AG08396 (cell line): ENCODE measurements at regions not wholly inside any gene's neighbourhood (a gene's known extent, or its start where the extent isn't known, plus 50 kb on each side); places are given as distances from the start of the nearest gene placed in this dataset.
"Not testable (repeated sequence)": the region's sequence is repeated elsewhere in the genome, so short reads cannot be mapped to it uniquely, and the experiment has no call there.

Experiments used
- DNase-seq: peaks from one replicate; pipeline ENCODE4 v3.0.0; 2012; ENCODE audit warnings: low spot score, mixed read lengths

DNA sequence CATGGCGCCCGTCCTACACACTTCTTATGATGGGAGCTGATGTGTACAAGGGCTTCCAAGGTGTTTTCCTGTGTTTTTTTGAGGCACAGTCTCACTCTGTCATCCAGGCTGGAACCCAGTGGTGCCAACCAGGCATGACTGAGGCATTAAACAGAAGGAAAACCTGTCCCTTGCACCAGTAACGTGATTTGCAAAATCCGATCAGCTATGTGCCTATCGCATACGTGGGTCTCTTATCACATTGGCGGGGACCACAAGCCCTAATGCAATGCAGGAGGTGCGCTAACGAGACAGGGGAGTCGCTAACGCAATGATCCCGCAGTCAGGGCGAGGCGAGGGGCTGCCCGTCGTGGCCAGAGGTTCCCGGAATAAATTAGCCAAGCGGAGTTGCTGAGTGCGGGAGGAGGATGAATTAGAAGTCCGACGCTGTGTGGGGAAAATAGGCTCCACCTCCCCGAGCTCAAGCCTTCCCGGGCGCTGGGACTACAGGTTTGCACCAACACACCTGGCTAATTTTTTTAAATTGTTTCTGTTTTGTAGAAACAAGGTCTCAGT, 162.7 kb downstream of the SHOX start:
- no peak for DNase-seq

DNA sequence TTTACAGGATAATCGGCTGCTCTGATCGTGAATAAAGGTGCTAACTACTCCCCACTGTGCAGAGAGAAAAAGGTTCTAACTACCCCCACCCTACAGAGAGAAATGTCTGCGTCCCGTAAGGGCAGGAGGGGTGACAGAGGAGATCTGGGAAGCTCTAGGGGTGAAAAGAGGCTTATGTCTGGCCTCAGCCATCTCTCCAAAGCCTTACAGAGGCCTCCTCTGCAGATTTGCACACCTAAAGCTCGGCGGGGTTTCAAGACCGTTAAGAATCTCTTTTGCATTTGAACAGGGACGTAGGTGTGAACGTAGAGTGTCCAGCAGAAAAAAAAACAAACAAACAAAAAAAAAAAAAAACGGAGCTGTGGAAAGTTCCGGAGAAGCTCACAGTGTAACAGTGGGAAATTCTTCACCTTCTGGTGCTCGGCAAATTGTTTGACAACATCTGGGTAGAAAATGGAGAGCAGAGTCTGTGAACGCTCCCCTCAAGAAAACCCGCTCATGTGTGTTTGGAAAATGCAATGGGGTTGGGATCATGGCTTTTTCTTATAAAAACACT, 161.0 kb downstream of the SHOX start:
- no peak for DNase-seq

DNA sequence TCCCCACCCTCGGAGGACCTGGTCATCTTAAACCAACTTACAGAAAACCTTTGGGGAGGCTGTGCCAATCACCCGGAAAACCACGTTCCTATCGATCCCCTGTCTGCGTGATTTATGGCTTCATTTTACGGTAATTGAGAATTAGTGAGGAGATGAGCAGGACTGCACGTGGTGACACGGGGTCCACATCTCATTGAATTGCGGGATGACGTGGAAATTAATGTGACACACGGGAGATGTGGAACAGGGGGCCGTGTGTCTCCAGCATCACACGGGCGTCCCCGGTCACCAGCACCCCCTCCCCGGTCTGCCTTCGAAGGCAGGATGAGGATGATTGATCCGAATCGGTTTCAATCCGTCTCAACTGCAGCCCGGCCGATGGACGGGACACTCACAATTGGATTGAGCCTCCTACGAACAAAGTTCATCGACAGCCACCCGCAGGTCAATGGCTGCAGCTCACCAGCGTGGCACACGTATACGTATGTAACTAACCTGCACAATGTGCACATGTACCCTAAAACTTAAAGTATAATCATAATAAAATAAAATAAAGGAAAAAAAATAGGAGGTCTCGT, 160.3 kb downstream of the SHOX start:
- no peak for DNase-seq

DNA sequence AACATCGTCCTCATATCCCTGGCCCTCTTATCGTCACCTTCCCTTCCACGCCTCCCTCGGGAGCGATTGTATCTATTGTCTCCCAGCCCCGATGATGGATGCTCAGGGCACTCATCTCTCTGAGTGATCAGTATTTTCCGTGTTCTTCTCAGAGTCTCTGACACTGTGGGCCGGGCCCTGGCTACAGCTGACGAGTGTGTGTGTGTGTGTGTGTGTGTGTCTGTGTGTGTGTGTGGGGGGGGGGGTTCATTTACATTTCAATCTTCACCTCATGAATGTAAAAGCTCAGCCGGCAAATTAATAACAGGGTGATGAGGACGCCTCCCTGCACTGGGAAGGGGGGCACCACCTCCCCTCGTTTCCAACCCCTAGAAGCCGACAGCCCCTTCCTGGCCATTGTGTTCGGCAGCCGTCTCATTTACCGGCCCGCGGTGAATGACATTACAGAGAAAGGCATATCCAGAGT, 159.5 kb downstream of the SHOX start:
- no peak for DNase-seq

DNA sequence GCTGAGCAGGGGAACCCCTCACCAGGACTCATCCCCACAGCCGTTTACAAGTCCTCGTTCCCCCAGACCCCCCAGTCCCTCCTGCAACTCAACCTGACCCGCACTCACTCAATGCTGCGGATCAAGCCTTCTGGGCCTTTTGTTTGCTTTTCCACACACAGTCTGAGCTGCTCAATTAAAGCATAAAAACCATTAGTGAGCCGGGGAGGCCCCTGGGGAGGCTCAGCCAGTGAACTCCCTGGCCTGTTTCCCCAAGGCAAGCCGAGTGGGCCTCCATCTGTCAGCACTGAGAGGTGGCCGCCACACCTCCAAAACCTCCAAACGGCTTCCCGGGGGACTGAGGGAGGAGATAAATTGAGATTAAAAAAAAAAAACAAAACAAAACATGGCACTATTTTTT, 158.5 kb downstream of the SHOX start:
- DNase-seq = no peak

DNA sequence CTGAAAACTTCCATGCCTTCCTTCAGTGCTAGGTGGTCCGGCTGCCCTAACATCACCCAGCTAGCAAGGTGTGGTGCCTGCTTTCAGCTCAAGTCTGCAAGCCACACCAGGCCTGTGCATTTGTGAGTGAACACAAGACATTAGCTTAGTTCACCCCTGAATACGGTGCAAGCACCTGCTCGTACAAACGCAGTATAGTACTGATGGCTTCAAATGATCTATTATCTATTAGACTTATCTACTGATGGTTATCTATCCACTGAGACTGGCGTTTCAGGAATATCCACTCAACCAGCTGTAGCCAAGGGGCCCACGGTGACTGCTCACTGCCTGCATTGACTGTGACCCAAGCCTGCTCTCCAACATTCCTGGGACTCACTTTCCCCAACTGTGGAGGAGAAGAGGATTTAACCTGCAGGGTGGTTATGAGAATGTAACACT, 155.9 kb downstream of the SHOX start:
- DNase-seq = no peak

DNA sequence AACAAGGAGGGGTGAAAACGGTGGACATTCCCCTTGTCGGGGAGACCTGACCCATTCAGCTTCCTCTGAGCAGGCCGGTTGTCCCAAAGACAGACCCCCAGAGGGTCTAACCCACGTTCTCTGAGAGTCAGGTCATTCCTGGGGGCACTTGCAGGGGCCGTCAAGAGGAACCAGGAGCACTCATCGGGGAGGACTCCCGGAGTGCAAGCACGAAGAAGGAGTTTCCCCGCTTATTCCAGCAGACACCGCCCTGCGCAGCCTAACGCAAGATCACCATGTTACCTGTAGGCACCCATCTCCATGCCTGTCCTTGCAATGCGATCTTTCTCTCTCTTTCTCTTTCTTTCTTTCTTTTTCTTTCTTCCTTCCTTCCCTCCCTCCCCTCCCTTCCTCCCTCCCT, 154.2 kb downstream of the SHOX start:
- DNase-seq = no peak

DNA sequence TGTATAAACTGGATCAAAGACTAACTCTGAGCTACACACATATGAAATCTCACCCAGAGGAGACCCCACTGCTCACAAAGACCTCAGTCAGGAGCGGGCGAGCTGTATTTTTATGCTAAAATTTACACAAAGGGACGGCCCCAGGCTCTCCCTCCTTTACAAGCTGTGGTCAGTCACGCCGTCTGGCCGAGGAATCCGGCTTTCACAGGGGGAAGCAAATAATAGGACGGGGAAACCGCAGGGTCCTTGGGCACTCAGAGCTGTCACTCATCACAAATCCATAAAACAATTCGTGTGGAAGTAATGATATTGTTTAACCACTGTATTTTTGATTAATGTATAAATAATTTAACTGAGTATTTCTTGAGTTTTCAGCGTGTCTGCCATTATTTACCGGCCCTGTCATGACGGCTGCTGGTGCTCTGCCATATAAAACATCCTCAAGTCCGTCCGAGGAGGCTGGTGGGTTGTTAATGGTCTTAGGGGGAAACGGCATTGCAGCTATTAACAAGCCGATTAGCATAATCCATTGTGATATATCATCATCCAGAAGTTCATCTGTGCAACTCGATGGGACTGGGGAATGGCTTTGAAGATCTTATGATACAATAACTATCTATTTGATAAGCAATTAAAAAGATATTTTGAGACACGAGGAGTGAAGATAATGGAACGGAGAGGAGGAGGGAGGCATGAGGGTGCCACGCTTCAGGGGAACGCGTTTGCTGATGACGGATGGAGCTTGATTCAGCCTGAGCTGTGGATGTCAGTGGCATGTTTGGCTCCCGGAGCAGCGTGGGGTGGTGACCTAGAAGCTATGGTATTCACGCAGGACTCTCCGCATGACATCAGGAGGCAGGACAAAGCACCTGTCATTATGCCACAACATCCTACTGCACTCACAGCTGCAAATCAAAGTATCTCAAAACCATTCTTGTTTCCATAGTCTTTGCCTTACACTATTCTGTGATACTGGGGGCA, 150.9 kb downstream of the SHOX start:
- DNase-seq = no peak

DNA sequence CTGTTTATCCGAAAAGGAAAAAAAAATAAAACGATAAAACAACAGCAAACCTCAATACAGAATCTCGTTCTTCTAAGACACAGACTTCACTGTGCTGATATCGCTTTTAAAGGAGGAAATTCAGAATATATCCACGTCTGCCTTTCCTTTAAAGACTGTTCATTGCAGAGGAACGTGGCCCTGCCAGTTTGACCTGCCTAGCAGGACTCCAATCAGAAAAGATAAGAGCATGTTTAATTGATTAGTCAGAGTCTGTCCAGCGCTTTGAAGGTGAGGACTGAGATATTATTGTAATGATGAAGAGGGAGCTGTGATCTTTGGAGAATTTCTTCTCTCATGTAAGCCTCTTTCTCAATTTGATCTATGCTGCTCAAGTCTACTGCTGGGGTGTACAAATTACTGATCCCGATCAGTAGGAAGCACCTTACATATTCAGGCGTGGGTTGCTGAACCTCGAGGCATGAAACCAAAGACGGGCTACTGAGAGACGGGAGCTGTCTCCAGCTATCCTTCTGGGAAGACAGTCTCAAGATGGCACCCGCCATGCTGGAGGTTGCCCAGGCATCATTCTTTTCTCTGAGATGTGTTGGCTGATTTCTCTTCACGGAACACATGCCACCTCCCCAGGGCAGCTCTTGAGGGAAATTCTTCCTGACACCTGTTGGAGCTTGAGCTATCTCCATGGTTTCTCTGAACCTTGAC, 146.1 kb downstream of the SHOX start:
- DNase-seq = no peak

DNA sequence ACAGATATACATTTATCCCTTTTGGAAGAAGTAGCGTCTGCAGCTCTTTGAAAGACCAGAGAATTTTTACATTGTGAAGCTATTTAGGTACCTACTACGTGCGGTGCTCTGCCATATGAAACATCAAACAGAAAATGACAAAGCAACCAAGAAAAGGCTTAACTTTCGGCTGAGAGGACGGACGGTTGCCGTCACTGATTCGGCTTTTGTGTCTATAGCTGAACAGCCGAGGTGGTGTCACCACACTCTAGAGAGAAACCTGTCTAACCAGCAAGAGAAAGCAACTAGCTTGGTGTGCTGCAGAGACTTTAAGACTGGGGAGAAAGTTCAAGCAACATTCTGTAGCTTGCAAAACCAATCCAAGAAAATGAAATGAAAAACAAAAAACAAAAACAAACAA, 145.5 kb downstream of the SHOX start:
- no peak for DNase-seq

DNA sequence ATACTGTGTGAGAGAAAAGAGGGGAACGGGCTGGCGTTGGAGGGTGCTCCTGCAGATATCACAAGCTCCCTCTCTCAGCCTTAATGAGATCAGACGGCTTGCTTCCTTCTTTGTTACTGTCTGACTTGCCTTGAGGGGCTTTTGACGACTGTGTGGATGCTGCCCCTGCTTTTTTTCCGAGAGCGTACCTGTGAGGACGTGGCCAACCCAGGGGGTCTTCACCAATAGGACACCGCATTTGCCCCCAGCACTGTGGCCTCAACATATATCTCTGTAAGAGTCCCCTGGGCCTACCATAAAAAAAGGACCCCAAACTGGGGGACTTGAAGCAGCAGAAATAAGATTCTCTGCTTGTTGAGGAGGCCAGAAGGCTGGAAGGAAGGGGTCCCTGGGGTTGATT, 143.9 kb downstream of the SHOX start:
- no peak for DNase-seq

DNA sequence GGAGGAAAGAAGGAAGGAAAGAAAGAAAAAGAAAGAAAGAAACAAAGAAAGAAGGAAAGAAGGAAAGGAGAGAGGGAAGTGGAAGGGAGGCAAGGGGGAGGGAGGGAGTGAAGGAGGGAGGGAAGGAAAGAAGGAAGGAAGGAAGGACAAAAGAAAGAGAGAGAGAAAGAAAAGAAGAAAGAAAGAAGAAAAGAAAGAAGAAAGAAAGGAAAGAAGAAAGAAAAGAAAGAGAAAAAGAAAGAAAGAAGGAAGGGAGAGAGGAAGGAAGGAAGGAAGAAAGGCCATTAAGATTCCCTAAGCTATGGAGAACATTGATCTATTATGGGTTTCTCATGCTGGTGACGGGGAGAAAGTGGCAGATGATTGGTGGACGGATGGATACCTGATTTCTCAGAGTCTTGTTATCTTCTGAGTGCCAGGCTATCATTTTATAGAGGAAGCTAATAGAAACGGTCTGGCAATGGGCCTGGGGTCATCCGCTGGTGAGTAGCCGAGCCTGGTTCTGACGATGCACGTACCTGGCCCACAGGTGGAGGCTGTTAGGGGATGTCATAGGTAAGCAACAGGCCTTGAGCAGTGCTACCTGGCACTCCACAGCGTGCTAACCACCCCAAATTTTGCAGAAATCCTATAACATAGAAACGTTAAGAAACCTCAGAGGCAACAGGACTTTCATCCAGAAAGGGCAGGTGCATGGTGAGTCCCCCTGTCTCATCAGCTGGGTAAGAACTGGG, 142.9 kb downstream of the SHOX start:
- DNase-seq = no peak

DNA sequence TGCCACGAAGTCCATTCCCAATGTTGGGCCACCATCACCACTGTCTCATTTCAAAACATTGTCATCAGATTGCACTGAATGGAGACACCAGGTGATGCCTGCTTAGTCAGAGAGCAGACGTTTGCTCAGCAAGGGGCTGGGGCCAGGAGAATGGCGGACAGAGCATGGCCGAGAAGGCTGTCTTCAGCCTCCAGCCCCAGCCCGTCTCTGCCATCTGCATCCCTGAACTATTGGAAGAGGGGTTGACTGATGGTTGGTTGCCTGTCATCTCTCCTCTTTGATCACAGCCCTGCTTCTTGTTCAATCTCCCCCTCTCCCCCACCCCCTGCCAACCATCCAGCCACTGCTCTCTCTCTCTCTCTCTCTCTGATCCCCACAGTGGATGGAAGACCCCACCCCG, 140.9 kb downstream of the SHOX start:
- DNase-seq = no peak

DNA sequence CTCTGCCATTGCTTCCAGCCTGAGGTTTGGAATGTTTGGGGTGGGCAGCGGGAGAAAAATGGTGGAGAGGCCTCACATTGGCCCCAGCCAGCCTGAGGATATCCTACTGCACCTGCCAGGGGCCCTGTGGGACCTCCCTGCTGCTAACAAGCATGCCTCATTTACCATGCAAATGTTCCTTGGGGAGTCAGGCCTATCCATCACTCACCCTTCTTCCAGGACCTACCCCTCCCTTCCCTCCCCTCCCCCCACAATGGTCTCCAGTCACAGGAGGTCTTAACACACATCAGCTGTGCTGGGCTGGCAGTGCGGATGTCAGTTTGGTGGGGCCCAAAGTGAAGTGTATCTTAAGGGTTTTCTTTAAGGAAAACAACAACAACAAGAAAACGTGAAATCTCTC, 139.2 kb downstream of the SHOX start:
- DNase-seq = no peak

DNA sequence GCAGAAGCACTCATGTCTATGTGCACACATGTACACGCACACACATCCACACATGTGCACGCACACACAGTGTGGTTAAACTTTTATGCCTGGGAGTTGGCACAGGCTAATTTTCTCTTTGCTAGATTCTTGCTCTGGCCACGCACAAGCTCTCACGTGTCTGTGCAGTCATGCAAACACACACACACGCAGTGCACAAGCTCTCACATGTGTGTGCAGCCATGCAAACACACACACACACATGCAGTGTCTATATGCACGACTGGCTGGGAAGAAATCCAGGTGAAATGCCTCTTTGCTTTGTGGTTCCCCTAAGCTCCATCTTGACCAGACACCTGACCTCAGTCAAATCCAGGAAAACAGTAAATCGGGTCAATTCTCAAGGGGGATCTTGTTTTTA, 138.0 kb downstream of the SHOX start:
- no peak for DNase-seq

DNA sequence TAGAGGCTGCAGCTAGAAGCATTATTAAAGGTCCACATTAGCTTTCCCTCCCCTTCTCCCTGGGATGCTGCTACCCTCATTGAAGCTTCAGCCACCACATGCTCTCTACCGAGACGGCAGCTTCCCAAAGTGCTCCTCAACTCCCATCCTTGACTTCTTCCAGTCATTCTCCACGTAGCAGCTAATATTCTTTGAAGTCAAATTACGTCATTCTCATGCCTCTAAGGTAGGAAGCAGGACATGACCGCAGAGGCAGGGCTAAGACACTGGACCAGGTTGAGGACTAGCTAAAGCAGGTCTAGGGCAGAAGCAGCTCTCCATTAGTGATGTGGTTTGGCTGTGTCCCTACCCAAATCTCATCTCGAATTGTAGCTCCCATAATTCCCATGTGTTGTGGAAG, 128.3 kb downstream of the SHOX start:
- no peak for DNase-seq

DNA sequence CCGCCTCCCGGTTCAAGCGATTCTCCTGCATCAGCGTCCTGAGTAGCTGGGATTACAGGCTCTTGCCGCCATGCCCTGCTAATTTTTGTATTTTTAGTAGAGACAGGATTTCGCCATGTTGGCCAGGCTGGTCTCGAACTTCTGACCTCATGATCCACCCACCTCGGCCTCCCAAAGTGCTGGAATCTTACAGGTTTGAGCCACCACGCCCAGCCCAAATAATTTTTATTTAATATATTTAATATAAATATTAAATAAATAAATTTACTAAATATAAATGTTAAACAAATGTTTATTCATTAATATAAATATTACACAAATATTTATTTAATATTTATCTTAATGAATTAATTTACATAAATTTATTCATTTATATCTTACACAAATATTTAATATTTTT, 120.2 kb downstream of the SHOX start:
- DNase-seq = no peak

DNA sequence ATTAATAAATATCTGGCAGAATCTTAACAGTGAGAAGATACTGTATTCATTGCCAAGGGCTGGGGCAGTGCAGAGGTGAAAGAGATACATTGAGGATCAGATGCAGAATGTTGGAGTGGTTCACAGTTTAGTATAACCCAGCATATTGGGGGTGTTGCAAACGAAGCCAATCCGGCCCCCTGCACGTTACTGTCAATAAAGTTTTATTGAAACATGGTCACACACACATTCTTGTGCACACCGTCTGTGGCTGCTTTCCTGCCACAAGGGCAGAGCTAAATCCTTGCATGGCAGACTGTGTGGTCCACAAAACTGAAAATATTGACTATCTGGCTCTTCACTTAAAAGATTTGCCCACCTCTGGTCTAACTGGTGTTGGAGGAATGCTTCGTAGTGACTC, 119.7 kb downstream of the SHOX start:
- DNase-seq = no peak

DNA sequence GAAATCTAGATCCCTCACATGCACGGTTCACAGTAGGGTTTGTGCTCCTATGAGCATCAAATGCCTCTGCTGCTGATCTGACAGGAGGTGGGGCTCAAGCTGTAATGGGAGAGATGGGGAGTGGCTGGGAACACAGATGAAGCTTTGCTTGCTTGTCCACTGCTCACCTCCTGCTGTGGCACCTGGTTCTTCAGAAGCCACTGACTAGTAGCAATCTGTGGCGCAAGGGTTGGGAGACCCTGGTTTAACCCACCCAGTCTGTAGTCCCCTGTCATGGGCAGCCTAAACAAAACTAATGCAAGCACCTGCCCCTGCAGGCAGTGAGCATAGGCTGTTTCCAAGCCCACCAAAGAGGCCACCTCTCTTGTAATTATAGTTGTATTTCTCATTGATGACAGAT, 116.6 kb downstream of the SHOX start:
- DNase-seq = no peak

DNA sequence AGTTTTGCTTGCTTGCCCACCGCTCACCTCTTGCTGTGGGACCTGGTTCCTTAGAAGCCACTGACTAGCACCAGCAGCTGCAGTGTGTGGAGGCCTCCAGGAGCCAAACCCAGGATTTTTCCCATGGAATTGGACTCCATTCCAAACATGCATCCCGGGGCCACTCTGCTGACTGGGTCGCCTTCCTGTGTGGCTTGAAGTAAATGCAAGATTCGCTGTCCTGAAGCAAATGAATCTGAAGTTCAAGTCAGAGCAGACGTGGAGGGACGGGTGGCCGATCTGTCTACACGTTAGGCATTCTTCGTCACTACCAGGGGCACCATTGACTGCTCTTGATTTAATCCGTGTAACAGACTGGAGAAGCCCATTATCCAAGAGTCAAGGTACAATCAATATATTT, 109.0 kb downstream of the SHOX start:
- DNase-seq = no peak

DNA sequence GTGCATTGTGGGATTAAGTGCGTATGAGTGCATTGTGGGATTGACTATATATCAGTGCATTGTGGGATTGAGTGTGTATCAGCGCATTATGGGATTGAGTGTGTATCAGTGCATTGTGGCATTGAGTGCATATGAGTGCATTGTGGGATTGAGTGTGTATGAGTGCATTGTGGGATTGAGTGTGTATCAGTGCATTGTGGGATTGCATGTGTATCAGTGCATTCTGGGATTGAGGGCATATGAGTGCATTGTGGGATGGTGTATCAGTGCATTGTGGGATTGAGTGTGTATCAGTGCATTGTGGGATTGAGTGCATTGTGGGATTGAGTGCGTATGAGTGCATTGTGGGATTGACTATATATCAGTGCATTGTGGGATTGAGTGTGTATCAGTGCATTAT, 106.4 kb downstream of the SHOX start:
- not testable (repeated sequence) for DNase-seq

DNA sequence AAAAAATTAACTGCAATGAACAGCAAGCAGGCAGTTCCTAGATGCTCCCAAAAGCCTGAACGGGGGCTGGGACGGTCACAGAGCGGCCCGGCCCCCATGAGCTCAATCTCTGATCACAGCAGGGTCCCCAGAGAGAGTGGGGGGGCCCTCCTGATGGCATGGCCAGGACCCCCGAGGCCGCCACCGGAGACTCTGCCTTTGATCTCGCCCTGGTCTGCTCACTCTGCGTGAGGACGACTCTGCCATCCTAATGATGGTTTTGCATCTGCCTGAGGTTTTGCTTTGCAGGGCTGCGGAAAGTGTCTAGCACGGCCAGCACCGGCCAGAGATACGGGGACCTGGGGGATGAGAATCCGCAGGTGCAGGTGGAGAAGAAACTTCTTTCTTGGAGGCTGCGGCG, 103.8 kb downstream of the SHOX start:
- no peak for DNase-seq
